GM10266 (cell line): ENCODE measurements at regions not wholly inside any gene's neighbourhood (a gene's known extent, or its start where the extent isn't known, plus 50 kb on each side); places are given as distances from the start of the nearest gene placed in this dataset.
"Not testable (repeated sequence)": the region's sequence is repeated elsewhere in the genome, so short reads cannot be mapped to it uniquely, and the experiment has no call there.

ENCODE experiments used
- DNase-seq: peaks from one replicate; pipeline ENCODE4 v3.0.0; 2012; ENCODE audit errors: extremely low spot score
- TF ChIP-seq, protein P1 (sequence below): IDR thresholded peaks from 2 replicates; pipeline ENCODE4 v1.5.1; 2012; ENCODE audit warnings: mild to moderate bottlenecking, low read depth; ENCODE audit not compliant: control insufficient read depth, insufficient read depth; ENCODE audit errors: missing control alignments

DNA sequence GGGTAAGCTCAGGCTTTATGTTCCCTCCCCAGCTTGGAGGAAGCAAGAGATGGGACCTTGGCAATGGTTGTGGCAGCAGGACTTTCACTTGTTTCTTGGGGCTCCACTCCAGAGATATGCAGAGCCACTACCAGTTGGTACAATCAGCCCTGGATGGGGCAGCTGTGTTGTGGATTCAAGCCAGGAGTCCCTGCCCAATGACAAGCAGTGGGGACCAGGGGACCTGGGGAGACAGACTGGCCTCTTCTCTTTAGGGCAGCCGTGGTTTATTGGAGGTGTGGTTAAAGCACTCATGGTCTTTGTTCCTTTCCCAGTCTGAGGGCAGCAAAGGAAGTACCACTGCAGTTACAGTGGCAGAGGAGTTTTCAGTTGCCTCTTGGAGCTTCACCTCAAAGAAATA is 856.1 kb downstream of the TTLL7 start:
- not testable (repeated sequence) for DNase-seq

DNA sequence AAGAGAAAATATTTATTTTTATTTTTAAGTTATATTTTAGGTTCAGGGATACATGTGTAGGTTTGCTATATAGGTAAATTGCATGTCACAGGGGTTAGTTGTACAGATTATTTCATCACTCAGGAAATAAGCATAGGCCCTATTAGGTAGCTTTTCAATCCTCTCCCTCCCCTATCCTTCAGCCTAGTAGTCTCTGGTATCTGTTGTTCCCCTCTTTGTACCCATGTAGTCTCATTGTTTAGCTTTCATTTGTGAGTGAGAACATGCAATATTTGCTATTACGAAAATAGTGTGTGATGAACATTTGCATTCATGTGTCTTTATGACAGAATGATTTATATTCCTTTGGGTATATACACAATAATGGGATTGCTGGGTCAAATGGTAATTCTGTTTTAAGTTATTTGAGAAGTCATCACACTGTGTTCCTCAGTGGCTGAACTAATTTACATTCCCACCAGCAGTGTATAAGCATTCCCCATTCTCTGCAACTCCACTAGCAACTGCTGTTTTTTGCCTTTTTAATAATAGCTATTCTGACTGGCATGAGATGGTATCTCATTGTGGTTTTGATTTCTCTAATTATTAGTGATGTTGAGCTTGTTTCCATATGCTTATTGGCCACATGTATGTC is 863.3 kb downstream of the TTLL7 start:
- not testable (repeated sequence) for DNase-seq

DNA sequence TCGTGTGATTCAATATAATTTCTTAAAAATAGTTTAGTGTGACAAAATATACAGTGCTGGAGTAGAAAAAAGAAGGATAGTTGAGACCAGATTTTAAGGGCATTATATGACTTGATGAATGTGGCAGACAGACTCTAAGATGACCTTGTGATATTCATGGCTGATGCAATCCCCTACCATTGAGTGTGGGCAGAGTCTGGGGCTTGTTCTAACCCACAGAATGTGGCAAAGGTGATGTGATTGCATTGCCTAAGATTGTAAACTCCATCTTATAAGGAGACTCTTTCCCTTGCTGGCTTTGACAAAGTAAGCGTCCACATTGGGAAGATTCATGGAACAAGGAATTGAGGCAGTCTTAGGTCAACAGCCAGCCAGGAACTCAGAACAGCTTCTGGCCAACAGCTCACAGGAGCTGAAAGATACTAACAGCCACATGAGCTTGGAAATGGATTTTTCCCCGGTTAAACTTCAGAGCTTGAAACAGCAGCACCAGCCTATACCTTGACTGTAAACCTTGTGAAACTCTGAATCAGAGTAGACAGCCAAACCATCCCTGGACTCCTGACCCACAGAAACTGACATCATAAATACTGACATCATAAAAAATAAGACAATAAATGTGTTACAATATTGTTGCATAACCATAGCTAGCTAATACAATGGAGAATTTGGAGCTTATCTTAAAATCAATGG is 864.5 kb downstream of the TTLL7 start:
- DNase-seq, result not testable (repeated sequence)

DNA sequence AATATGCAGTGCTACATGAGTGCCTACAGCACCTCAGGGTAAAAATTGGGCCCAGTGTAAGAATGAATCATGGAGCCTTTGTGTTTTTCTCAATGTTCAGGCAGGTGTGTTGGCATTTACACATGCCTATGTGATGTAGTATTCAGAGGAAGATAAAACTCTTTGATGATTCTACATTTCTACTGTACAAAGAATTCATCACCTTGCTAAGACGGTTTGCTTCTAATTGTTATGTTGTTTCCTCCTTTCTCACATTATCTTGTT is 867.3 kb downstream of the TTLL7 start:
- no peak for DNase-seq
- TF ChIP-seq, protein P1, sequence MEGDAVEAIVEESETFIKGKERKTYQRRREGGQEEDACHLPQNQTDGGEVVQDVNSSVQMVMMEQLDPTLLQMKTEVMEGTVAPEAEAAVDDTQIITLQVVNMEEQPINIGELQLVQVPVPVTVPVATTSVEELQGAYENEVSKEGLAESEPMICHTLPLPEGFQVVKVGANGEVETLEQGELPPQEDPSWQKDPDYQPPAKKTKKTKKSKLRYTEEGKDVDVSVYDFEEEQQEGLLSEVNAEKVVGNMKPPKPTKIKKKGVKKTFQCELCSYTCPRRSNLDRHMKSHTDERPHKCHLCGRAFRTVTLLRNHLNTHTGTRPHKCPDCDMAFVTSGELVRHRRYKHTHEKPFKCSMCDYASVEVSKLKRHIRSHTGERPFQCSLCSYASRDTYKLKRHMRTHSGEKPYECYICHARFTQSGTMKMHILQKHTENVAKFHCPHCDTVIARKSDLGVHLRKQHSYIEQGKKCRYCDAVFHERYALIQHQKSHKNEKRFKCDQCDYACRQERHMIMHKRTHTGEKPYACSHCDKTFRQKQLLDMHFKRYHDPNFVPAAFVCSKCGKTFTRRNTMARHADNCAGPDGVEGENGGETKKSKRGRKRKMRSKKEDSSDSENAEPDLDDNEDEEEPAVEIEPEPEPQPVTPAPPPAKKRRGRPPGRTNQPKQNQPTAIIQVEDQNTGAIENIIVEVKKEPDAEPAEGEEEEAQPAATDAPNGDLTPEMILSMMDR, result no peak

DNA sequence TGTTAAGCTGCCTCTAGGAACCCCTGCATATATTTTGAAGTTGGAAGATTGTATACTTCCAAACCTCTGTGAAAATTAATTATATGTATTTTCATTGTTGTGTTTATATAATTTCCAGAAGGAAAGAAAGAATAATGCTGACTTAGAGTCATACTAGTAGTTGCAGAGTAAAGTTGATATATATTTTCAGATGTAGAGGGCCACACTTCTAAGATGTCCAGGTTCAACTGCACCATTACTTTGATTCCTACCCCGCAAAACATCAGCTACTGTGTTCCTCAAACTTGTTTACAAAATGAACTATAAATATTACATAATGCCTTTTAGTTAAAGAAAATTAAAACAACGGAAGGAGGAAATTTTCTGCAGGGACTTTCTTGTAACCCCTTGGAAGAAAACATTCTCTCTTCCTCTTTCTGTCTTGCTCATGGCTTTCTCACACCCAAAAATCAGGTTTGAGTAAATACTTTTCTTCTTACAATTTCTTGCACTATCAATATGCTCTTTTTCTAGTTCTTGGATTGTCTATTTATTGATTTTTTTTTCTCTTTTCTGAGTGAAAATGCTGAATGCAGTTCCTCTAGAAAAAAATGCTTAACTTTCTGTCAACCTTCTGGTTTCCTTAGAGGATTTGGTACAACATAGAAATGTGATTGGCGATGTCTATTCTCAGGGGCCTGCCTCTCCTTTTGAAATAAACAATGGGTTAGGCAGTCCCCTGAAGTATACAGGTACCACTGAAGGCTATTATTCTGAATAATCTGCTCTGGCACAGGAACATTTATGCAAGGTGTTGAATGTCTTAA is 867.8 kb downstream of the TTLL7 start:
- DNase-seq, result no peak
- TF ChIP-seq, protein P1, result no peak

DNA sequence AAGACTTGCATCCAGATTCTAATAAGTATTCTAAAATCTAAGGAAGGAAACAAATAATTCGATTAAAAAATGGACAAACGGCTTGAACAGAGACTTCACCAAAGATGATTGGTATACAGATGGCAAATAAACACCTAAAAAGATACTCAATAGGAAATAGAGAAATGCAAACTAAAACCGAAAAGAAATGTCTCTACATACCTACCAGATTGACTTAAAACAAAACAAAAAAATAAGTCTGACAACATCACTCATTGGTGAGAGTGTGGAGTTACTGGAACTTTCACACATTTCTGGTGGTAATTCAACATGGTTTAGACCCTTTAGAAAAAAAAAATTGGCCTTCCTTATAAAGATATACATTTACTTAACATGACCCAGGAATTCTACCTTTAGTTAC is 869.8 kb downstream of the TTLL7 start:
- no peak for DNase-seq
- TF ChIP-seq, protein P1, result no peak

DNA sequence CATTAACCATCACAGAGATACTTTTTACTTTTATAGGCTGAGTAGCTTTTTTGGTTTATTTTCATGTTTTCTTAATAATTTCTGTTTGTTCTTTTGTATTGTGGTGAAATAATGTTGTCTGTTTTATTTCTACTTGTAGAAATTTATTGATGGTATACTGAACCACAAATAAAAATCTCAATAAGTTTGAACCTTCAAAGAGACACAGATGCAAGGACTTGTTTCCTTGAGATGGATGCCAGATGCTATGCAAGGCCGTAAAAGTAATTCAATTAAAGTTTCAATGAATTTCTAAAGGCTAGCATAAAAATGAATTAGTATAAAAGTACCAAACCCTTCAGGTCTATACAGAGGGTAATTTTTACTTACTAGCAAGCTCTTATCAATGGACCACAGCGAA is 873.5 kb downstream of the TTLL7 start:
- TF ChIP-seq, protein P1, result no peak
- DNase-seq, result no peak

DNA sequence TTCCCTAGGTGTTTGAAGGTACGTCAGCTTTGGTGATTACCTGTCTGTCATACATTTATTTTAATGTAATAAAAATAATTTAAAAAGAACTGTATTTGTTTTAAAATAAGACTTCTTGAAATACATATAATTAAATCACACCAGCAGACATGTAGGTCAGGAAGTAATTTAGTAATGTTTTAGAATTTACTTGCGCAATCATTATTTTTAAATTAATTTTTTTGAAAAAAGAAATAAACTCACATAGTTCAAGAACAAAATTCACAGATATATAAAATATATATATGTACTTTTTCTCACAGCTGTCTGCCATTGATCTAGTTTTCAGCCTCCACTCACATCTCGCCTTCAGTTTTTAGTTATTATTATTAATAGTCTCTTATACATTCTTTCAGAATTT is 875.9 kb downstream of the TTLL7 start:
- DNase-seq, result no peak
- TF ChIP-seq, protein P1, result no peak
